Neural cell (in vitro differentiated cells): ENCODE measurements at regions not wholly inside any gene's neighbourhood (a gene's known extent, or its start where the extent isn't known, plus 50 kb on each side); places are given as distances from the start of the nearest gene placed in this dataset.
"Not testable (repeated sequence)": the region's sequence is repeated elsewhere in the genome, so short reads cannot be mapped to it uniquely, and the experiment has no call there.

Experiments used
- CTCF ChIP-seq: fragments of 450-650 bp; IDR thresholded peaks from 2 replicates; pipeline ENCODE4 v1.5.1; 2014; ENCODE audit warnings: antibody characterized with exemption, mild to moderate bottlenecking, moderate library complexity; ENCODE audit not compliant: poor library complexity, severe bottlenecking
- EP300 ChIP-seq: fragments of 450-650 bp; conservative IDR thresholded peaks from 2 replicates; pipeline ENCODE4 v1.6.1; 2014; ENCODE audit warnings: antibody characterized with exemption, mild to moderate bottlenecking, moderate library complexity; ENCODE audit not compliant: poor library complexity, severe bottlenecking
- POLR2AphosphoS5 ChIP-seq: IDR thresholded peaks from 2 replicates; pipeline ENCODE4 v1.6.1; 2012
- SMC3 ChIP-seq: fragments of 450-650 bp; conservative IDR thresholded peaks from 2 replicates; pipeline ENCODE4 v1.6.1; 2014; ENCODE audit warnings: antibody characterized with exemption, mild to moderate bottlenecking, moderate library complexity; ENCODE audit not compliant: poor library complexity

- not testable (repeated sequence) for TF ChIP-seq SMC3, CTCF, POLR2AphosphoS5, EP300
These were observed 1533.5 kb downstream of the REEP3 start for GRCh38 chr10:65054701-65055100.
